H1 (cell line): ENCODE measurements at regions not wholly inside any gene's neighbourhood (a gene's known extent, or its start where the extent isn't known, plus 50 kb on each side); places are given as distances from the start of the nearest gene placed in this dataset.

Experiments used
- CTCF ChIA-PET: fragments of 300-600 bp; sonication (Branson Sonifier 250); formaldehyde crosslinking; loops from one replicate; lab custom pipeline; 2021; ENCODE audit not compliant: partially characterized antibody; lab: Charles Lee
- POLR2A ChIA-PET: fragments of 300-600 bp; sonication (Branson Sonifier 250); formaldehyde crosslinking; loops from one replicate; lab custom pipeline; 2021; ENCODE audit warnings: inconsistent platforms; ENCODE audit not compliant: partially characterized antibody; lab: Charles Lee
- DNase-seq, 2 experiments: peaks; one replicate each; pipeline versions ENCODE4 v3.0.0 to v3.0.0-alpha.2; 2010 to 2022; ENCODE audit warnings: low spot score in 2 of 2, low read depth in 1 of 2, mixed read lengths in 1 of 2
- FAIRE-seq: peaks from 2 replicates; lab custom pipeline; 2011; peaks lifted over from hg19 to GRCh38; lab: Jason Lieb, UNC
- H2AFZ ChIP-seq: 2 replicates; pipeline ENCODE4 v1.8.1; 2012; ENCODE audit warnings: low read length, inconsistent platforms
- H2AK5ac ChIP-seq: 2 replicates; pipeline ENCODE4 v1.6.1; 2013; ENCODE audit warnings: low read depth, low read length
- H2BK120ac ChIP-seq: replicated peaks from 2 replicates; pipeline ENCODE3; 2013; ENCODE audit warnings: low read depth, low read length, inconsistent platforms
- H2BK12ac ChIP-seq: 2 replicates; pipeline ENCODE4 v1.6.1; 2013; ENCODE audit warnings: low read depth, low read length
- H2BK15ac ChIP-seq: 2 replicates; pipeline ENCODE4 v1.6.1; 2013; ENCODE audit warnings: low read length
- H2BK20ac ChIP-seq: 2 replicates; pipeline ENCODE4 v1.6.1; 2013; ENCODE audit warnings: low read length
- H2BK5ac ChIP-seq: 2 replicates; pipeline ENCODE4 v1.6.1; 2013; ENCODE audit warnings: low read depth, low read length
- H3K14ac ChIP-seq: 2 replicates; pipeline ENCODE4 v1.6.1; 2013; ENCODE audit warnings: inconsistent platforms; ENCODE audit not compliant: insufficient read length
- H3K18ac ChIP-seq: 2 replicates; pipeline ENCODE4 v1.6.1; 2013; ENCODE audit warnings: low read length; ENCODE audit errors: extremely low read depth
- H3K23ac ChIP-seq: 2 replicates; pipeline ENCODE4 v1.6.1; 2013; ENCODE audit warnings: inconsistent platforms; ENCODE audit not compliant: insufficient read length
- H3K23me2 ChIP-seq: 2 replicates; pipeline ENCODE4 v1.6.1; 2013; ENCODE audit warnings: low read depth, low read length
- H3K27ac ChIP-seq: 2 replicates; pipeline ENCODE4 v1.6.1; 2011; ENCODE audit warnings: low read depth, low read length, inconsistent platforms
- H3K27me3 ChIP-seq, 4 experiments: replicated peaks in 1 of 4; 1 replicate in 1 of 4; 2 replicates in 3 of 4; pipeline versions ENCODE4 v1.6.1 to v1.8.1; 2011 to 2013; ENCODE audit warnings: low read length in 3 of 4, mild to moderate bottlenecking in 3 of 4, inconsistent platforms in 2 of 4, mixed read lengths in 2 of 4, moderate library complexity in 1 of 4; ENCODE audit not compliant: control insufficient read depth in 3 of 4, insufficient read depth in 3 of 4; ENCODE audit errors: extremely low read depth in 1 of 4
- H3K36me3 ChIP-seq, 4 experiments: 2 replicates each; pipeline versions ENCODE4 v1.6.1 to v1.8.1; 2011 to 2013; ENCODE audit warnings: mild to moderate bottlenecking in 4 of 4, low read length in 3 of 4, moderate library complexity in 2 of 4, control low read depth in 1 of 4, inconsistent platforms in 1 of 4; ENCODE audit not compliant: insufficient read depth in 4 of 4, control insufficient read depth in 2 of 4
- H3K4ac ChIP-seq: replicated peaks from 2 replicates; pipeline ENCODE3; 2013; ENCODE audit warnings: low read length, low read depth, mixed read lengths, inconsistent platforms; ENCODE audit not compliant: insufficient read length
- H3K4me1 ChIP-seq, 4 experiments: replicated peaks in 1 of 4; 1 replicate in 1 of 4; 2 replicates in 3 of 4; pipeline versions ENCODE4 v1.6.1 to v1.8.1; 2011 to 2013; ENCODE audit warnings: low read length in 3 of 4, inconsistent platforms in 2 of 4, mixed read lengths in 1 of 4; ENCODE audit not compliant: insufficient read depth in 4 of 4, control insufficient read depth in 3 of 4
- H3K4me2 ChIP-seq, 2 experiments: 2 replicates each; pipeline versions ENCODE4 v1.6.1 to v1.8.1; 2011 to 2013; ENCODE audit warnings: low read depth in 2 of 2, low read length in 2 of 2, control low read depth in 1 of 2, inconsistent platforms in 1 of 2, mild to moderate bottlenecking in 1 of 2; ENCODE audit not compliant: insufficient read depth in 1 of 2
- H3K4me3 ChIP-seq, 4 experiments: fragments of 200-600, 300-600 bp in 1 of 4; sonication (generic), shearing (Covaris generic), sonication (Bioruptor Twin) in 1 of 4; 2 replicates each; pipeline versions ENCODE4 v1.5.1 to v1.8.1; 2011 to 2016; ENCODE audit warnings: low read length in 4 of 4, low read depth in 3 of 4, control low read depth in 2 of 4, inconsistent platforms in 2 of 4, mild to moderate bottlenecking in 2 of 4, mixed read lengths in 1 of 4, moderate library complexity in 1 of 4; ENCODE audit not compliant: insufficient read depth in 2 of 4; ENCODE audit errors: extremely low read depth in 1 of 4
- H3K56ac ChIP-seq: replicated peaks from 2 replicates; pipeline ENCODE3; 2013; ENCODE audit warnings: low read depth, mild to moderate bottlenecking, mixed read lengths, low read length, inconsistent platforms; ENCODE audit not compliant: insufficient read length
- H3K79me1 ChIP-seq: 2 replicates; pipeline ENCODE4 v1.6.1; 2013; ENCODE audit warnings: low read depth, low read length, control low read depth
- H3K79me2 ChIP-seq, 2 experiments: 2 replicates each; pipeline versions ENCODE4 v1.6.1 to v1.8.1; 2012 to 2013; ENCODE audit warnings: low read length in 2 of 2, mild to moderate bottlenecking in 2 of 2, inconsistent platforms in 1 of 2; ENCODE audit not compliant: insufficient read depth in 2 of 2, control insufficient read depth in 1 of 2
- H3K9ac ChIP-seq, 4 experiments: replicated peaks in 1 of 4; 1 replicate in 1 of 4; 2 replicates in 3 of 4; pipeline versions ENCODE4 v1.6.1 to v1.8.1; 2011 to 2013; ENCODE audit warnings: low read depth in 3 of 4, low read length in 3 of 4, control low read depth in 2 of 4, mild to moderate bottlenecking in 2 of 4, moderate library complexity in 2 of 4, inconsistent platforms in 1 of 4; ENCODE audit errors: extremely low read depth in 1 of 4
- H3K9me3 ChIP-seq, 2 experiments: 2 replicates each; pipeline versions ENCODE4 v1.6.1 to v1.8.1; 2012 to 2013; ENCODE audit warnings: mild to moderate bottlenecking in 2 of 2, moderate library complexity in 2 of 2, control low read depth in 1 of 2, inconsistent platforms in 1 of 2, low read depth in 1 of 2, low read length in 1 of 2, mixed read lengths in 1 of 2; ENCODE audit not compliant: insufficient read depth in 2 of 2
- H4K20me1 ChIP-seq, 2 experiments: replicated peaks in 1 of 2; 2 replicates each; pipeline versions ENCODE3 to v1.8.1; 2011 to 2013; ENCODE audit warnings: inconsistent platforms in 2 of 2, low read length in 2 of 2, mild to moderate bottlenecking in 1 of 2; ENCODE audit not compliant: insufficient read depth in 2 of 2, control insufficient read depth in 1 of 2
- H4K5ac ChIP-seq: 2 replicates; pipeline ENCODE4 v1.6.1; 2013; ENCODE audit warnings: low read length, low read depth, mixed read lengths, inconsistent platforms; ENCODE audit not compliant: insufficient read length
- H4K8ac ChIP-seq: 2 replicates; pipeline ENCODE4 v1.8.0; 2013; ENCODE audit warnings: mild to moderate bottlenecking, moderate library complexity, low read length, inconsistent platforms; ENCODE audit not compliant: insufficient read depth; ENCODE audit errors: extremely low read depth
- H4K91ac ChIP-seq: replicated peaks from 2 replicates; pipeline ENCODE3; 2013; ENCODE audit warnings: low read length, mixed read lengths, inconsistent platforms; ENCODE audit not compliant: insufficient read length
- RAD21 ChIP-seq, 2 experiments: IDR thresholded peaks in 1 of 2; conservative IDR thresholded peaks in 1 of 2; 2 replicates each; pipeline ENCODE4 v1.6.1; 2011; ENCODE audit warnings: low read depth in 2 of 2, low read length in 2 of 2, improper control_type of control experiment in 1 of 2, inconsistent platforms in 1 of 2, mild to moderate bottlenecking in 1 of 2, moderate library complexity in 1 of 2
- WGBS, 2 experiments: shearing (Covaris generic) in 1 of 2; methylation state at CpG; one replicate each; pipeline versions ENCODE4 v1.1.6 to v1.1.7; 2013 to 2015; ENCODE audit warnings: low lambda C conversion rate in 2 of 2, mixed read lengths in 2 of 2, inconsistent platforms in 1 of 2, low coverage in 1 of 2, missing lambda C conversion rate in 1 of 2; ENCODE audit not compliant: insufficient replicate concordance in 2 of 2, insufficient coverage in 1 of 2, insufficient read length in 1 of 2; ENCODE audit errors: extremely low coverage in 1 of 2, missing lambda C conversion rate in 1 of 2; 5-methylcytosine and 5-hydroxymethylcytosine counted together
- TF ChIP-seq, protein P1 (sequence below): IDR thresholded peaks from 2 replicates; pipeline ENCODE4 v1.6.1; 2012; ENCODE audit warnings: low read length, inconsistent platforms

DNA sequence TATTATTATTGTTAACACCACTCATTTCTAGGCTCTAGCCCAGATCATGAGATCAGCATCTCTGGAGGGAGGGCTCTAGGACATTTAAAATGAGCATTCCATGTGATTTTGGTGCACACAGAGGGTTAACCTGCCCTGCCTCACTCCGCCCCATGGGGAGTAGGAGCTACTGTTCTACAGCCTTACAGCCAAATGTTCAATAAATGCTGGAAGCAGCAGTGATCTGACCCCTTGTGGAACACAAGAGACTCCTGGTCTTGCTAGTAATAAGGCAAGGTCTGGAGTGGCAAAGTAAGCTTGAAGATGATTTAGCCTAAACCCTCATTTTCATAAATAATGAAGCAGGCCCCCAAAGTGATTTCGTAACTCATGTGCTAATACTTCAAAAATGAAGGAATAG, 166.4 kb upstream of the EOMES start:
- FAIRE-seq (no peak), DNase-seq (no peak)
- Histone ChIP-seq H3K56ac (no peak overlapping the region), H3K9ac (no peak overlapping the region), H2BK120ac (no peak overlapping the region), H3K27me3 (no peaks in the 10 kb centered on the region), H4K20me1 (no peaks in the 10 kb centered on the region), H3K27ac (no peak overlapping the region), H3K36me3 (no peaks in the 10 kb centered on the region), H3K79me2 (no peaks in the 10 kb centered on the region), H3K9me3 (no peaks in the 10 kb centered on the region), H4K8ac (no peak overlapping the region), H3K4me1 (peaks cover 0 to 7% (median 3%) of the 10 kb centered on the region in 4 experiments; a peak in 3 of 7 replicates), H2BK5ac (no peak overlapping the region), H3K79me1 (no peaks in the 10 kb centered on the region), H3K4me2 (no peak overlapping the region), H2BK12ac (no peak overlapping the region), H2BK15ac (no peak overlapping the region), H2AK5ac (no peak overlapping the region), H3K14ac (no peak overlapping the region), H3K23ac (no peak overlapping the region), H4K5ac (no peak overlapping the region), H3K4me3 (no peak overlapping the region), H3K4ac (no peak overlapping the region), H2BK20ac (no peak overlapping the region), H3K23me2 (no peaks in the 10 kb centered on the region; the same call in 1 of the 2 replicates), H3K18ac (no peak overlapping the region), H2AFZ (no peak overlapping the region), H4K91ac (no peak overlapping the region)
- TF ChIP-seq, protein P1, sequence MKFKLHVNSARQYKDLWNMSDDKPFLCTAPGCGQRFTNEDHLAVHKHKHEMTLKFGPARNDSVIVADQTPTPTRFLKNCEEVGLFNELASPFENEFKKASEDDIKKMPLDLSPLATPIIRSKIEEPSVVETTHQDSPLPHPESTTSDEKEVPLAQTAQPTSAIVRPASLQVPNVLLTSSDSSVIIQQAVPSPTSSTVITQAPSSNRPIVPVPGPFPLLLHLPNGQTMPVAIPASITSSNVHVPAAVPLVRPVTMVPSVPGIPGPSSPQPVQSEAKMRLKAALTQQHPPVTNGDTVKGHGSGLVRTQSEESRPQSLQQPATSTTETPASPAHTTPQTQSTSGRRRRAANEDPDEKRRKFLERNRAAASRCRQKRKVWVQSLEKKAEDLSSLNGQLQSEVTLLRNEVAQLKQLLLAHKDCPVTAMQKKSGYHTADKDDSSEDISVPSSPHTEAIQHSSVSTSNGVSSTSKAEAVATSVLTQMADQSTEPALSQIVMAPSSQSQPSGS: no peak
- TF ChIP-seq RAD21 (IDR thresholded peaks at IDR 0.05 in 1 of 2, conservative IDR thresholded peaks at IDR 0.05 in 1 of 2; ENCODE audit: low read depth in 2 of 2, low read length in 2 of 2): peak in 1 of 2 experiments; percentile 44; a peak in 2 of 4 replicates
- CTCF ChIA-PET: interaction anchor here (1.0 to 1.4 kb wide), 4 partner anchors 16 to 170 kb away, joined by 3 read pairs; partner anchors contain the start of gene EOMES
- WGBS, 2 experiments: 97% methylated on average over 2 of the region's 2 CpGs; no CpG with 5 or more reads in 1 of the 2 experiments
- POLR2A ChIA-PET: no interaction called here
